ENCODE measurements at regions not wholly inside any gene's neighbourhood (a gene's known extent, or its start where the extent isn't known, plus 50 kb on each side); places are given as distances from the start of the nearest gene placed in this dataset.

DNA sequence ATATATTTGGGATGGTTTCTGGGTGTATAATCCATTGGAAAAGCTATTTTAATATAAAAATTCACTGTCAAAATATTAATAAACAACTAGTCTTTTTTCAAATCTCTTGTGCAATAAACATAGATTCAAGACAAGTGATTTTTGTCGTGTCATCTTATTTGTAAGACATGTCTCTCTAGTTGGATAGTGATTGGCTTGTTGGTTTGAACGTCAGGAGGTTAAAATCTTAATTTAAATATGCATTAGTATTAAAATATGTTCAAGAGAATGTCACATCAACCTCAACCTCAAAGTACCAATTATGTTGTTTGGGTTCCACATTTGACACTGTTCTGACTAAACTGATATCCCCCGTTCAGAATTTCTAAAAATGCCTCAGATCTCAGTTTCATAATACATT lies 287.6 kb downstream of the CASP12 start:
- no peak overlapping the region for H2BK120ac ChIP-seq (replicated peaks; ENCODE audit: low read depth, low read length)
- DNase-seq (ENCODE audit: low read depth in 1 of 2, low spot score in 2 of 2) (no peak), FAIRE-seq (no peak)
- H3K23me2 ChIP-seq (ENCODE audit: low read depth, low read length): no peaks in the 10 kb centered on the region
- no peaks in the 10 kb centered on the region for H3K79me2 ChIP-seq (ENCODE audit: control insufficient read depth in 1 of 2, insufficient read depth in 2 of 2, low read length in 2 of 2)
- no peak overlapping the region for H2BK5ac ChIP-seq (ENCODE audit: low read depth, low read length)
- H3K23ac ChIP-seq (ENCODE audit: insufficient read length): no peak overlapping the region
- POLR2A ChIA-PET (ENCODE audit: partially characterized antibody): no interaction called here
- no peak overlapping the region for H3K9ac ChIP-seq (replicated peaks in 1 of 4; ENCODE audit: extremely low read depth in 1 of 4, low read depth in 3 of 4, low read length in 3 of 4)
- no peak overlapping the region for H2BK12ac ChIP-seq (ENCODE audit: low read depth, low read length)
- H3K4me3 ChIP-seq (ENCODE audit: extremely low read depth in 1 of 4, insufficient read depth in 2 of 4, low read depth in 3 of 4, low read length in 4 of 4): no peak overlapping the region
- H3K4me1 ChIP-seq (replicated peaks in 1 of 4; ENCODE audit: control insufficient read depth in 3 of 4, insufficient read depth in 4 of 4, low read length in 3 of 4): no peaks in the 10 kb centered on the region
- no peak overlapping the region for H4K91ac ChIP-seq (replicated peaks; ENCODE audit: insufficient read length, low read length)
- no peaks in the 10 kb centered on the region for H3K79me1 ChIP-seq (ENCODE audit: low read depth, low read length)
- H3K4ac ChIP-seq (replicated peaks; ENCODE audit: insufficient read length, low read depth, low read length): no peak overlapping the region
- no peaks in the 10 kb centered on the region for H3K9me3 ChIP-seq (ENCODE audit: insufficient read depth in 2 of 2, low read depth in 1 of 2, low read length in 1 of 2)
- H2BK15ac ChIP-seq (ENCODE audit: low read length): no peak overlapping the region
- no peak overlapping the region for H3K14ac ChIP-seq (ENCODE audit: insufficient read length)
- TF ChIP-seq EP300 (IDR thresholded peaks at IDR 0.05; ENCODE audit: borderline replicate concordance in 1 of 2, low read depth in 2 of 2, low read length in 2 of 2) (no peak), SIN3A (conservative IDR thresholded peaks at IDR 0.05 in 1 of 2, IDR thresholded peaks at IDR 0.05 in 1 of 2; ENCODE audit: low read depth in 1 of 2, low read length in 2 of 2) (no peak), SAP30 (IDR thresholded peaks at IDR 0.05; ENCODE audit: insufficient read depth, insufficient replicate concordance, low read length) (no peak), CREB1 (IDR thresholded peaks at IDR 0.05) (no peak)
- TF ChIP-seq, protein P1, sequence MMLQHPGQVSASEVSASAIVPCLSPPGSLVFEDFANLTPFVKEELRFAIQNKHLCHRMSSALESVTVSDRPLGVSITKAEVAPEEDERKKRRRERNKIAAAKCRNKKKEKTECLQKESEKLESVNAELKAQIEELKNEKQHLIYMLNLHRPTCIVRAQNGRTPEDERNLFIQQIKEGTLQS (IDR thresholded peaks at IDR 0.05; ENCODE audit: insufficient read depth, low read depth, low read length): no peak
- H3K27me3 ChIP-seq (replicated peaks in 1 of 4; ENCODE audit: control insufficient read depth in 3 of 4, extremely low read depth in 1 of 4, insufficient read depth in 3 of 4, low read length in 3 of 4): no peaks in the 10 kb centered on the region
- H4K20me1 ChIP-seq (replicated peaks in 1 of 2; ENCODE audit: control insufficient read depth in 1 of 2, insufficient read depth in 2 of 2, low read length in 2 of 2): no peaks in the 10 kb centered on the region
- H2BK20ac ChIP-seq (ENCODE audit: low read length): no peak overlapping the region
- H3K18ac ChIP-seq (ENCODE audit: extremely low read depth, low read length): no peak overlapping the region
- no peak overlapping the region for H4K5ac ChIP-seq (ENCODE audit: insufficient read length, low read depth, low read length)
- H2AFZ ChIP-seq (ENCODE audit: low read length): no peak overlapping the region
- H3K56ac ChIP-seq (replicated peaks; ENCODE audit: insufficient read length, low read depth, low read length): no peak overlapping the region
- no peak overlapping the region for H3K4me2 ChIP-seq (ENCODE audit: insufficient read depth in 1 of 2, low read depth in 2 of 2, low read length in 2 of 2)
- no peak overlapping the region for H3K27ac ChIP-seq (ENCODE audit: low read depth, low read length)
- no peak overlapping the region for H2AK5ac ChIP-seq (ENCODE audit: low read depth, low read length)
- 94% methylated on average over 3 of the region's 3 CpGs; no CpG with 5 or more reads in 1 of the 2 experiments for WGBS, 2 experiments (ENCODE audit: extremely low coverage in 1 of 2, insufficient coverage in 1 of 2, insufficient read length in 1 of 2, insufficient replicate concordance in 2 of 2, low coverage in 1 of 2, low lambda C conversion rate in 2 of 2, missing lambda C conversion rate in 1 of 2)
- CTCF ChIA-PET (ENCODE audit: partially characterized antibody): interaction anchor here (1.5 to 1.9 kb wide), 2 partner anchors 10 to 15 kb away, joined by 4 to 6 read pairs; no protein-coding TSS in a partner anchor
- H3K36me3 ChIP-seq (ENCODE audit: control insufficient read depth in 2 of 4, insufficient read depth in 4 of 4, low read length in 3 of 4): no peaks in the 10 kb centered on the region
- H4K8ac ChIP-seq (ENCODE audit: extremely low read depth, insufficient read depth, low read length): no peak overlapping the region

All from H1 (cell line).